LNCAP (cell line): ENCODE measurements at regions not wholly inside any gene's neighbourhood (a gene's known extent, or its start where the extent isn't known, plus 50 kb on each side); places are given as distances from the start of the nearest gene placed in this dataset.

Source experiments
- CTCF ChIP-seq: fragments of 450-650 bp; IDR thresholded peaks from 2 replicates; pipeline ENCODE4 v1.5.1; 2017; ENCODE audit warnings: mild to moderate bottlenecking

GRCh38 chr15:36331531-36332275 lies 247.7 kb upstream of the CDIN1 start:
- no peak for TF ChIP-seq CTCF

- no peak for TF ChIP-seq CTCF
Observed at GRCh38 chr15:36332301-36332700, 247.1 kb upstream of the CDIN1 start.

GRCh38 chr15:36332896-36333295 lies 246.5 kb upstream of the CDIN1 start:
- TF ChIP-seq CTCF = no peak

- no peak for TF ChIP-seq CTCF
Observed at GRCh38 chr15:36334059-36334458, 245.4 kb upstream of the CDIN1 start.

GRCh38 chr15:36335224-36335623 lies 244.2 kb upstream of the CDIN1 start:
- no peak for TF ChIP-seq CTCF

GRCh38 chr15:36335659-36336058 lies 243.8 kb upstream of the CDIN1 start:
- TF ChIP-seq CTCF = no peak

GRCh38 chr15:36344887-36345286 lies 234.5 kb upstream of the CDIN1 start:
- TF ChIP-seq CTCF = no peak
